Glomerular visceral epithelial cell (primary cell): ENCODE measurements at regions not wholly inside any gene's neighbourhood (a gene's known extent, or its start where the extent isn't known, plus 50 kb on each side); places are given as distances from the start of the nearest gene placed in this dataset.
A peak's percentile ranks its signal among the peaks of the same experiment; 100 is the strongest.

ENCODE experiments used
- DNase-seq: peaks from one replicate; pipeline ENCODE4 v3.0.0-alpha.2; 2016; ENCODE audit errors: extremely low spot score

GRCh38 chr15:100703032-100703578, 100.7 kb downstream of the ASB7 start:
- DNase-seq: peak; percentile 53

GRCh38 chr15:100703671-100704070, 101.3 kb downstream of the ASB7 start:
- DNase-seq: no peak

GRCh38 chr15:100704281-100705055, 102.1 kb downstream of the ASB7 start:
- peak; percentile 24 for DNase-seq

- no peak for DNase-seq
These were observed 102.7 kb downstream of the ASB7 start for GRCh38 chr15:100705065-100705464.

GRCh38 chr15:100705841-100706240, 103.5 kb downstream of the ASB7 start:
- no peak for DNase-seq

GRCh38 chr15:100707229-100707628, 104.8 kb downstream of the ASB7 start:
- no peak for DNase-seq

- DNase-seq: no peak
These were observed 106.5 kb downstream of the ASB7 start for GRCh38 chr15:100708916-100709315.

- no peak for DNase-seq
These were observed 107.8 kb downstream of the ASB7 start for GRCh38 chr15:100710222-100710621.

GRCh38 chr15:100710744-100711515, 108.5 kb downstream of the ASB7 start:
- DNase-seq: no peak

GRCh38 chr15:100711516-100712021, 109.2 kb downstream of the ASB7 start:
- DNase-seq: no peak

- DNase-seq: no peak
These were observed 109.8 kb downstream of the ASB7 start for GRCh38 chr15:100712226-100712625.

- peak; percentile 92 for DNase-seq
These were observed 110.9 kb downstream of the ASB7 start for GRCh38 chr15:100713163-100713867.

- DNase-seq: no peak
These were observed 111.8 kb downstream of the ASB7 start for GRCh38 chr15:100714034-100714748.

GRCh38 chr15:100714749-100715342, 112.5 kb downstream of the ASB7 start:
- DNase-seq: no peak

GRCh38 chr15:100715571-100716455, 113.4 kb downstream of the ASB7 start:
- DNase-seq: peak; percentile 42

GRCh38 chr15:100716456-100717085, 114.2 kb downstream of the ASB7 start:
- no peak for DNase-seq

- DNase-seq: no peak
These were observed 115.2 kb downstream of the ASB7 start for GRCh38 chr15:100717596-100717995.

GRCh38 chr15:100718075-100718980, 115.9 kb downstream of the ASB7 start:
- no peak for DNase-seq
